Right lobe of liver (tissue), 4 donors: ENCODE measurements at regions not wholly inside any gene's neighbourhood (a gene's known extent, or its start where the extent isn't known, plus 50 kb on each side); places are given as distances from the start of the nearest gene placed in this dataset.
"Not testable (repeated sequence)": the region's sequence is repeated elsewhere in the genome, so short reads cannot be mapped to it uniquely, and the experiment has no call there.

ENCODE experiments used
- CTCF ChIP-seq, 4 donors: fragments of 200-600 bp in 3 of 4; fragments of 450-650 bp in 1 of 4; IDR thresholded peaks; one replicate each; pipeline versions ENCODE4 v1.5.1 to v1.8.0; 2016 to 2022; ENCODE audit warnings: antibody characterized with exemption in 4 of 4, mild to moderate bottlenecking in 2 of 4
- POLR2A ChIP-seq: fragments of 450-650 bp; IDR thresholded peaks from one replicate; pipeline ENCODE4 v1.6.1; 2017; ENCODE audit warnings: antibody characterized with exemption, mild to moderate bottlenecking
- donor health status: DM: no; HTN: no; CAD: no.
- donor health status: DM: no; HTN: no; CAD: no.
- donor health status: DM: no; HTN: yes; CAD: no.

GRCh38 chr9:97233009-97233400, 74.5 kb upstream of the CCDC180 start:
- not testable (repeated sequence) for TF ChIP-seq CTCF (IDR thresholded peaks at IDR 0.05); POLR2A
